ENCODE measurements at regions not wholly inside any gene's neighbourhood (a gene's known extent, or its start where the extent isn't known, plus 50 kb on each side); places are given as distances from the start of the nearest gene placed in this dataset.
"Not testable (repeated sequence)": the region's sequence is repeated elsewhere in the genome, so short reads cannot be mapped to it uniquely, and the experiment has no call there.

- no peak for DNase-seq (ENCODE audit: low spot score)
These were observed 139.2 kb upstream of the NRP1 start for GRCh38 chr10:33473688-33474087.

GRCh38 chr10:33468006-33468405 lies 133.5 kb upstream of the NRP1 start:
- DNase-seq (ENCODE audit: low spot score): not testable (repeated sequence)

DNA sequence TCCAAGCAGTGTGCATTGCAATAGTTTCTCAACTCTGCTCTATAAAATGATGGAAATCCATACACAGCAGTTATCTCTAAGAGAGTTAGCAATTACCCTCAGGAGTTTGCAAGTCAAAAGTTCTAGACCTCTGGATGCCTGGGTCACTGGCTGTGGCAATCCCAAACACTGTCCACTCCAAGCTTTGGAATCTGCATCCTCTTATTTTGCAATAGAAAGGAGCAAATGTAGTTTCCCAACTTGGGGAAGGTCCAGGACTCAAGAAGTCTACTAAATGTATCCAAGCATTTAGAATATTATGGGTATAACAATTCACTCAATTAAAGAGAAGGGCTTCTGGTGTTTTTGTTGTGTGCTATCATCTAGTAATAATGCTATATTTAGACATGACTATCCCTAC lies 131.3 kb upstream of the NRP1 start:
- no peak for DNase-seq (ENCODE audit: low spot score)

DNA sequence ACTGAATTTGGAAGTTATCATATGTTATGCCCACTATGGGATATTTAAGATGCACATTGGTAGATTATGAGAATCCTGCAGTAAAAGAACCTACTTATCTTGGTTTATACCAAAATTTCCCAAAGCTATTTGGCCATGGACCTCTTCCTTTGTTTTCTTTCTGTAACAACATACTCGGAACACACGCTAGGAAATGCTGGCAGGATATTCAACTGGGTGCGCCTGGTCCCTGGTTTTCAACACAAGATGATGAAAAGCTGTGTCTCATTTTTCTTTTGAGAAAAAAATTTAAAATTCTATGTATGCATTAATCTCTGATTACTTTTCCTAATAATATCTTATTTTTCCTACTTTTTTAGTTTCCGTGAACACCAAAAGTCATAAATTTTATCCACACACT lies 128.5 kb upstream of the NRP1 start:
- no peak for DNase-seq (ENCODE audit: low spot score)

- no peak for DNase-seq (ENCODE audit: low spot score)
These were observed 126.8 kb upstream of the NRP1 start for GRCh38 chr10:33461295-33461640.

GRCh38 chr10:33460505-33461294 lies 126.2 kb upstream of the NRP1 start:
- DNase-seq (ENCODE audit: low spot score): no peak

DNA sequence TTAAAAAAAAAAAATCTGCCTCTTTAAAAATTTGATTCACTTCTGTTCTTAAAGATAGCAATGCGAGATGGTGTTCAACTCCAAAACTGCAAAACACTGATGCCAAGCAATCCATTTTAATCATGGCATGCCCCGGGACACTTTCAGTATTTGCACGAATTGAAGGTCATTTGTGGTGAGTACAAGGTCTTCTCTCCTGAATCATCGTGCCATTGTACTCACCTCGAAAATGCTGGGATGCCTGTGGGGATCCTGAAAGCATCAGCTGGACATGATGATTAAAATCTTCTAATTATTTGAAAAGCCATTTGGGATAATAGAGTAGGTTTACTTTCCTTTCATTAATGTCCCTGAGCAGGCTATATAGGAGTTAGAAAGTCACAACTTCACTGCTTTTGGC lies 125.1 kb upstream of the NRP1 start:
- DNase-seq (ENCODE audit: low spot score): no peak

- DNase-seq (ENCODE audit: low spot score): no peak
These were observed 120.6 kb upstream of the NRP1 start for GRCh38 chr10:33455029-33455428.

DNA sequence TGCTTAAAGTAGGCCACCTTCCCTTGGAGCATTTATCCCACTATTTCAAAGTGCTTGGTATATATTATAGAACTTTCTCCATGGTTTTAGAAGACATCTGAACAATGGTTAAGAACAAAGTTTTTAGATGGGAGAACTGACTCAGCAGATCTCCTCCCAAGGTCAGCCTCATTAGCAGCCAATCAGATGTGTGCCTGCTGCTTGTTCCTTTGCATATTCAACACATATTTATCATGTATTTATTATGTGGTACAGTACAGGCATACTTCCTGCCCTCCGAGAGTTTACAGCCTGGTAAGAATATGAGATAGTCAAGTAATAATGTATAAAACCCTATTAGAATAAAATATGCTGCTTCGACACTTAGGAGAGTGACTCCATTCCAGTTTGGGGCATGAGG lies 120.1 kb upstream of the NRP1 start:
- DNase-seq (ENCODE audit: low spot score): no peak

GRCh38 chr10:33453081-33454025 lies 118.9 kb upstream of the NRP1 start:
- DNase-seq (ENCODE audit: low spot score): no peak

GRCh38 chr10:33448421-33449140 lies 114.1 kb upstream of the NRP1 start:
- no peak for DNase-seq (ENCODE audit: low spot score)

DNA sequence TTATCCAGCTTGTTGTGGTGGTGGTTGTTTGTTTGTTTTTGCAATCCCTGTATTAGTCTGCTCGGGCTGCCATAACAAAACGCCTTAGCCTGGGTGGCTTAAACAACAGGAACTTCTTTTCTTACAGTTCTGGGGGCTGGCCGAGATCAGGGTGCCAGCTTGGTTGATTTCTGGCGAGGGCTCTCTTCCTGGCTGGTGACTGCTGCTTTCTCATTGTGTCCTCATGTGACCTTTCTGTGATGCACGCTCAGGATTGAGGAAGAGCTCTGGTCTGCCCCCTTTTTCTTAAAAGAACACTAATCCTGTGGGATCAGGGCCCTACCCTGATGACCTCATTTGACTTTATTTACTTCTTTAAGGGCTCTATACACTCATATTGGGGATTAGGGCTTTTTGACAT lies 107.1 kb upstream of the NRP1 start:
- no peak for DNase-seq (ENCODE audit: low spot score)

DNA sequence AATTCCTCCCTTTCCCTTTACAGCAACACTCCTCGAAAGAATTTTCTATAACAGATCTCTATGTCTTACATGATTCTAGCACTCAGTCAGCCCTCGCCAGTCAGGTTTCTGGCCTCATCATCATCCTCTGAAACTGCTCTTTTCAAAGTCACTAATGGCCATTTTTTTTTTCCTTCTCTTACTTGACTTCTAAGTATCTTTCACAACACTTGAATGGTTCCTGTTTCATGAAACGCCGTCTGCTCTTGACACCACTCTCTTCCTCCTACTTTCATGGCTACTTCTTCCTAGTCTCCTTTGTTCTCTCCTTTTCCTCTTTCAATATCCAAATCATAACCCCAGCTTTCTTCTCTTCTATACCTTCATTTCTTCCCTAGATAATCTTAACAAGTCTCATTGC lies 100.5 kb upstream of the NRP1 start:
- DNase-seq (ENCODE audit: low spot score): no peak

DNA sequence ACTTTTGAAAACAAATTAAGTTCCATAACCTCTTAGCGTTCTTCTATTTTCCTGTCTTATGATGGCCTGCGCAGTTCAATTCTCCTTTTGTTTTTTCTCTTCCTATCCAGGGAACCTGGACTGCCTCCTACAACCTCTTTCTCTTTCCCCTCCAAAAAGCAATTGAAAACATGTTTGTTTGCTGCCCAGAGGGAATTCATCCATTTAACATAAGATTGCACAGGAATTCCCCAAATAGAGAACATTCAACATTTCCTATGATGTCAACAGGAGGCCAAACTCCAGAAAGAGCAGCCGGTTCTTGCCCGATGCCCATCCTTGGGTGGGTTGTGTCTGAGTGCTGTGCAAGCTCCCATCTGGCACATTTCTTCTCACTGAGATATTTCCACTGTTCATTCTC lies 94.2 kb upstream of the NRP1 start:
- no peak for DNase-seq (ENCODE audit: low spot score)

DNA sequence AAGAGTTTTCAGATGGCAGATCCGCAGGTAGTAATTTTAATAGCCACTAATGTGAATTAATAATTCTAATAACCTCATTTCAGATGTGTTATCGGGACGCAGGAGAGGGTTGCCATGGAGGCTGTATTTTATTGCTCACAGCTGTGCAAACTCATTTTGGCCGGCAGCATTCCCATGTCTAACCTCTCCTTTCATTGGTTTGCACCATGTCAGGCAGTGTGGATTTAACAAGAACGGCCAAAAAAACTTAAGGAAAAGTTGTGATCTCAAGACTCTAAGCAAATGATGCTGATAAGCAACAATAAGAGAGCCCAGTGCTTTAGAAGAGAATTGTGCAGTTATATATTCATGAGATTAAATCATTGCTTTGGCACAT lies 88.7 kb upstream of the NRP1 start:
- no peak for DNase-seq (ENCODE audit: low spot score)

DNA sequence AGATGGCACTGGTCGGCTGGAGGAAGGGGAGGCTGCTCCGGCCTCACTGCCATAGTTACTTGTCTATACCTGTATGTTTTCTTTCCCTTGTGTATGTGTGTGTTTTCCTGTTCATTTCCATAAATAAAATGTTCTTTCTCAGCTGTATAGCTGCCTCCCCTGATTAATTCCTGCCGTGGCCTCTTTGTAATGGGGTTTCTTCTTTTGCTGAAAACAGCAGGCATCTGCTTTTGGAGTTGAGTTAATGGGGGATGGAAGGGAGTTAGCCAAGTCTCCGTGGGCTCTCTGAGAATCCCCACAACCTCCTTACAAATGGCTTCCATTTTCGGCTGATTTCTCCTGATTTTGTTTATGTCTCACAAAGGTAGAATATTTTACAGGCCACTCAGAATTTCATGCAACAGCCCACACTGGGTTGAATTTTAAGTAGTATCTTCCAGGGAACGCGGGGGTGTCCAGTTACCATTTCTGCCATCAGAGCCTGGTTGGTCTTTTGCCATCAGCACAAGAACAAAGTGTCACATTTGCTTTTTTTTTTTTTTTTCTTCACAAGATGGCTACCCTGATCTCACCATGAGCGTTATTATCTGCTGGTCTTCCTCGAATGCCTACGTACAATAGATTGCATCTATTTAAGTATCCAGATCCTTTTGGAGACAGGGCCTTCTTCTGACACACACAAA lies 88.1 kb upstream of the NRP1 start:
- no peak for DNase-seq (ENCODE audit: low spot score)

DNA sequence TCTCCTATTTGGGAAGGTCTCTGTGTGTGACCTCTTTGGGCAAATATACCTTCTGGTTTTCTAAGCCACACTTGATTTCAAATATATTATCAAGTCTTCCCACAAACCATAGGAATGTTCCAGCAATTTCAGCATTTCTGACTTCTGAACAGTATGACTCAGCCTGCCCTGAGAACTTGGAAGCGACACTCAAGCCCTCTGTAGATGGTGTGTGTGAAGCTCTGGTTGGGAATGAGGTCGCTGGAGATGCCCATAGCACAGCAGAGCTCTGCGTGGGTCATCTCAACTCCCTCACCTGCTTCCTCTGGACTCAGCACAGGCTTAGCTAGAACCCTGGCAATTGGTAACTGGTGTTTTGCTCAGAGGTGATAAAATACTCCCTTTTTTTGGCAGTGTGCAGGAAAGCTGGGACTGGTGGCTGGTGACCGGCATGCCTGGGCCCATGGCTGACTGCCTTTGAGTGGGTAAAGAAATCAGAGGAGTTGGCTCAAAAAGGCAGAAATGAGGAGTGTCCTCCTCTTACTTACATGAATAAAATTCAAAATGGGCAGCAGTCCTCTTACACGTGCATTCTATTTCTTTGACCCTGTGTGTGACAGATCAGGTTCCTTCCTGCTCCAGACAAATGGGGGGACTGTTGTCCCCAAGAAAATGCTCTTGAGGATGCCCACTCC lies 87.5 kb upstream of the NRP1 start:
- no peak for DNase-seq (ENCODE audit: low spot score)

GRCh38 chr10:33419311-33419710 lies 84.8 kb upstream of the NRP1 start:
- no peak for DNase-seq (ENCODE audit: low spot score)

DNA sequence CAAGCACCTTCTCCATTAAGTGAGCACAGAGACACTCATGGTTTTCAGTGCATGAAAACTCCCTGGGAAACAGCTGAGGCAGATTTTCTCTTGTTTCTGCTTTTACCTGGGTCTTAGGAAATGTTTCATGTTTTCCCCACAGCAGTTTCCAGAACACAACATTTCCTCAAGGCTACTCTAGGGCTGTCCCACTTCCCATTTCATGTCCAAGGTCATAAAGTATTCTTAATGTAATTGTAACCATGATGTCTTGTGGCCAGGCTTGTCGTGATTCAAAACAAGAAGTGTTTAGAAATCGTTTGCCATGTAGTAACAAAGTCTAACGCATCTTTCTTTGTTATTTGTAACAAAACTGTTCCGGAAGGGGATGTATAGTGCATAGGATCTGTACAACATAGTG lies 83.8 kb upstream of the NRP1 start:
- DNase-seq (ENCODE audit: low spot score): no peak

GRCh38 chr10:33416691-33417090 lies 82.2 kb upstream of the NRP1 start:
- no peak for DNase-seq (ENCODE audit: low spot score)

GRCh38 chr10:33416209-33416608 lies 81.7 kb upstream of the NRP1 start:
- DNase-seq (ENCODE audit: low spot score): no peak

DNA sequence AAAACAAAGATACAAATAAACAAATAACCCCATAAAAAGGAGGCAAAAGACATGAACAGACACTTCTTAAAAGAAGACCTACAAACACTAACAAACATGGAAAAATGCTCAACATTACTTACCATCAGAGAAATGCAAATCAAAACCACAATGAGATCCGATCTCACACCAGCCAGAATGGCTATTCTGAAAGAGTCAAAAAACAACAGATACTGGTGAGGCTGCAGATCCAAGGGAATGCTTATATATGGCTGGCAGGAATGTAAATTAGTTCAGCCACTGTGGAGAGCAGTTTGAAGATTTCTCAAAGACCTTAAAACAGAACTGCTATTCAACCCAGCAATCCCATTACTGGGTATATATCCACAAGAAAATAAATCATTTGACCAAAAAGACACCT lies 80.4 kb upstream of the NRP1 start:
- DNase-seq (ENCODE audit: low spot score): no peak

Data from CD4-positive, alpha-beta T cell treated with Interleukin-15 for 4 hours (primary cell).